ENCODE measurements at regions not wholly inside any gene's neighbourhood (a gene's known extent, or its start where the extent isn't known, plus 50 kb on each side); places are given as distances from the start of the nearest gene placed in this dataset.

DNA sequence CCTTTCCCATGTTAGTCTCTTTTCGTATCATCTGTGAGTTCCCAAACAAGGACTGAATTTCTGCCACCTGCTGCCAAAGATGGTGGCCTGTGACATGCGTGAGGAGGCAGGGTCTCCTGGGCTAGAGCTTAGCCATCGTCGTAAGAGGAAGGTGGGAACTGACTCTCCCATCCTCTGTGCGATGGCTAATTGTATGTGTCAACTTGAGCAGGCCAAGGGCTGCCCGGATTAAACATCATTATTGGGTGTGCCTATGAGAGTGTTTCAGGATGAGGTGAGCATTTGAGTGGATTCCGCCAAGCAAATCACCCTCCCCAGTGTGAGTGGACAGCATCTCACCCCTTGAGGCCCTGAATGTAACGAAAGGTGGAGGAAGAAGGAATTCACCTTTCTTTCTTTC is 220.7 kb upstream of the DIO3 start:
- no peak for DNase-seq

GRCh38 chr14:101347893-101348777 is 213.2 kb upstream of the DIO3 start:
- DNase-seq, result no peak

- DNase-seq, result no peak
Measured at GRCh38 chr14:101349108-101349507, 212.2 kb upstream of the DIO3 start.

DNA sequence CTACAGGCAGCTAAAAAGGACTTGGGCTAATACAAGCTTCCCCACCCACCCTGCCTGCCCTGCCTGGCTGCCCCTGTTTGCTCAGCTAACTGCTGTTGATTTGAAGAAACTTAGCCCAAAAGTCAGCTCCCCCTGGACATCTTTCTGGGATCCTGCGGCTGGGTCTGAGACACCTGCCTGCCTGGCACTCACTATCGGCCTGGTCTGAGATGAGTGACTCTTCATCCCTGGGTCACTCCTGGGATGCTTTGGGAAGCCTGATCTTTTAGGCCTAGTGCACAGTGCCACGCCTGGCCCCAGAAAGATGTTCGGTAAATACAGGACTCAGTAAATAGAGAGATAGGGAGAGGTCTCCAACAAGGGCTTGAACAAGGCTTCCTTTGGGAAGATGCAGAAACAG is 211.3 kb upstream of the DIO3 start:
- DNase-seq, result no peak

DNA sequence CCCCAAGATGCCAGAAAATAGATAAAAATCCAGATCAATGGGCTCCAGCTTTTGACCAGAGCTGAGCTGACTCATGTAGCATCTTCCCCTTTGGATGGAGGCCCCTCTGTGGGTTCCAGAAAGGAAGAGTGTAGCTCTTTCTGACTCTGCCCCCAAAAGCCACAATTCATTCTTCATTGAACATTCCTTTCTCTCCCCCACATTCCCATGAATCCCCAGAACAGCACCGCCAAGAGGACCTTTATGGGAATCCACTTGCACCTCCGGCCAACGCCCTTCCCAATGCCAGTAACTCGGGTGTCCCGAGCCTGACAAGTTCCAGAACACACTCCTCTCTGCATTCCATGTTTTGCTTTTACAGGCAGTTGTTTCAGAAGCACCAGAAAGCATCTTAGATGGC is 210.6 kb upstream of the DIO3 start:
- no peak for DNase-seq

- DNase-seq, result no peak
Measured at GRCh38 chr14:101351146-101351545, 210.1 kb upstream of the DIO3 start.

DNA sequence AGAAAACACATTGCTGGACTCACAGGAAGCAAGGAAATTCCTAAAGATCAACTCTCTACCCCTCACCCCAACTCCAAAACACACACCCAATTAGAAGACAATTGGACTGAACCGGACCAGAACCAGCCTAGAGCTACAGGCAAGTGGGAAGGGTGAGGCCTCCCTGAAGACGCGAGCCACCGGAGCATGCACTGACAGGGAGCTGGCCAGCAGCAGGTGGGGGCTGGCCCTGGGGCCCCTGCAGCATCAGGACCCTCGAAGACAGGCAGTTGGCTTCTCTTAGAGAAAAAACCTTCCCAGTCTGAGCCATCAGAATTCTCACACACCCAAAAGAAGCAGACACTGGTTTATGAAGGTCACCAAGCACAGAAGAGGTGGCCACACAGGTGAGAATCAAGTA is 209.5 kb upstream of the DIO3 start:
- no peak for DNase-seq

DNA sequence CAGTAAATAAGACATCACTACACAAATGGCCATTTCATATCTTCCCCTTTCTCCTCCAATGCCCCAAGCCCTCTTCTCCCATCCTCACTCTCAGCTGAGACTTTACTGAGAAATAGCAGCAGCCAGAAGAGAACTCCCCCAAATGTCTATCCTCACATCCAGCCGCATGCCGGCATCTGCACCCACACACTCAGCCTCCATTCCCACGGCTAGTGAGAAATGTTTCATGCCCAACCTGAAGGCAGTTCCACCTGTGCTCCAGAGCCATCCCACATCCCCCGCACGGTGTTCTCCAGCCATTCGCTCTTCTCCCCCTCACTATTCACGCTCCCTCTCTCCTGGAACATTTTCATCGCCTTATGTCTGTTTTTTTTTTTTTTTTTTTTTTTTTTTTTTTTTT is 208.7 kb upstream of the DIO3 start:
- DNase-seq, result no peak

DNA sequence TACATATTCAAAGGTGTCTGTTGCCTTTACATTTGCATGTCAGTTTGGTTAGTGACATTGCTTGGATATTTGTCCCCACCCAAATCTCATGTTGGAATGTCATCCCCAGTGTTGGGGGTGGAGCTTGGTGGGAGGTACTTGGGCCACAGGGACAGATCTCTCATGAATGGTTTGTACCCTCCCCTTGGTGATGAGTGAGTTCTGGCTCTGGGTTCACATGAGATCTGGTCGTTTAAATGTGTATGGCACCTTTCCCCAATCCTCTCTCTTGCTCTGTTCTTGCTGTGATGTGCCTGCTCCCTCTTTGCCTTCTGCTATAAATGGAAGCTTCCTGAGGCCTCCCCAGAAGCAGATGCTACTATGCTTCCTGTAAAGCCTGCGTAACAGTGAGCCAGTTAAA is 207.9 kb upstream of the DIO3 start:
- DNase-seq, result no peak

GRCh38 chr14:101354726-101355125 is 206.6 kb upstream of the DIO3 start:
- DNase-seq, result no peak

- no peak for DNase-seq
Measured at GRCh38 chr14:101355284-101355683, 206.0 kb upstream of the DIO3 start.

- DNase-seq, result no peak
Measured at GRCh38 chr14:101357038-101357437, 204.3 kb upstream of the DIO3 start.

- no peak for DNase-seq
Measured at GRCh38 chr14:101357559-101358319, 203.6 kb upstream of the DIO3 start.

DNA sequence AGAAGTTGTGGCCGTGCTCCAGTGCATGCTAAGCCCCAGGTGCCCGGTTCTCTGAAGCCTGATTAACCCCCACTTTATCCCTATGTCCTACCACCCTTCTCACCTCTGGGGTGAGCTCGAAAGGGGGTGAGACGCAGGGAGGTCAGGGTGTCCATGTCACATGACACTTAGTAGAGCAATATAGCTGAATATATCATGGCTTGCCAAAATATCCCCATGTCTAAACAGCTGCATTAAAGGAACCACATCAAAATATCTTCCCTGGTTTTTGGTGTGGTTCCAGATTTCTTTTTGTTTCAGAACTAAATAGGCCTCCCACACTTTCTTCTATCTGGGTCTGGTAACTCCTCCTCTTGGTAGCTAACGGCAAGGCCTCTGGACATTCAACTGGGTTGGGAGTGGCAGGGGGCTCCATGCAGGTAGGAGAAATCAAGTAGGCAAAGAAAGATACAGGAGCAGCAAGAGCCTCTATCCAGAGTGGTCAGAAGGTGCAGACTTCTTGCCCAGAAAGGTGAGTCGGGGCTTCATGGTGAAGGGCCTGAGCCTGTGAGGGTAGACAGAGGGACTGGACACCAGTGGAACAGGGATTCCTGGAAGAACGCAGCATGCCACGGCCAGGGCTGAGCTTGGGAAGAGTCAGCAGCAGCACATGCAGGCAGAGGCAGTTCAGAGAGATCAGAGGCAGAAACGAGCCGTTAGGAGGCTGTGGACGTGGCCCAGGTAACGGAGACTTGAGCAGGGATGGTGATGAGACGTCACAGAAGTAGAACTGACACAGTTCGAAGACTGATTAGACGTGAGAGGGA is 202.8 kb upstream of the DIO3 start:
- DNase-seq, result no peak

- no peak for DNase-seq
Measured at GRCh38 chr14:101359221-101360053, 201.9 kb upstream of the DIO3 start.

GRCh38 chr14:101360054-101360911 is 201.0 kb upstream of the DIO3 start:
- DNase-seq, result no peak

GRCh38 chr14:101361044-101361443 is 200.3 kb upstream of the DIO3 start:
- DNase-seq, result no peak

GRCh38 chr14:101361451-101362433 is 199.6 kb upstream of the DIO3 start:
- DNase-seq, result no peak

DNA sequence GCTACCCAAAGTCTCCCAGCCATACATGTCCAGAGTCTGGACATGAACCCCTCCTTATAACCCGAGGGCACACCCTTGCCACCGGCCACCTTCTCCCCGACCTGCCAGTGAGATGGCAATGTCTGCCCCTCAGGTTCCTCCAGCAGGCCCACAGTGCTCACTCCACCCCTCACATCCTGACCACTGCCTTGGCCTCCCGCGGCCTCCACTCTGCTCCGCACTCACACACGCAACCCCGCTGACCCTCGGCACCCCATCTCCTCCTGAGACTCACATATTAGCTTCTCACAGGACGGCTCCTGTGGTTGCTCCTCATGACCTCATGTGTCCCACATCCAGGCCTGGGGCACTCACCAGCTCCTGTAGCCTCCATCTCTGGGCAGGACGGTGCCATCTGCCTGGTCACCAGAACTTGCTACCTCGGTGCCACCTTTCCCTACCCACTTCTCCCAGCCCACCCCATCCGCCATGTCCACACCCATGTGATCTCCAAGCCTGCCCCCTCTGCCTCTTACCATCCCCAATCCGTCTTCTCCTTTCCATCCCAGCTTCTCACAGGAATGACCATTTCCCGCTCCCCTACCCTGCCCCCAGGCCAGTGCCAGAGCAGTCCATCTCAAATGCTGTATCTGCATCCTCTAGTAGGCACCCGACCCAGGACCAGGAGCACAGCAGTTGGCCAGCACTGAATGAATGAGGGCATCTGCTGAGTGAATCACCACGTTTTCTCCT is 198.6 kb upstream of the DIO3 start:
- DNase-seq, result no peak

DNA sequence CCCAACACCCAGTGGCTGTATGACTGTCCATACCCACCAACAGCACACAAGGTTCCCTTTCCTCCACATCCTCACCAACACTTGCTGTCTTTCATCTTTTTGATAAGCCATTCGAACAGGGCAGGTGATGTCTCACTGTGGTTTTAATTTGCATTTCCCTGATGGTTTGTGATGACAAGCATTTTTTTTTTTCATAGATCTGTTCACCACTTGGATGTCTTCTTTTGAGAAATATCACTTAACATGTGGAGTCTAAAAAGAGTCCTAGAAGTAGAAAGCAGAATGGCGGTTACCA is 198.1 kb upstream of the DIO3 start:
- no peak for DNase-seq
